Colonic mucosa (tissue), 4 donors: ENCODE measurements at regions not wholly inside any gene's neighbourhood (a gene's known extent, or its start where the extent isn't known, plus 50 kb on each side); places are given as distances from the start of the nearest gene placed in this dataset.
"Not testable (repeated sequence)": the region's sequence is repeated elsewhere in the genome, so short reads cannot be mapped to it uniquely, and the experiment has no call there.

Experiments used
- DNase-seq: peaks from one replicate; pipeline ENCODE4 v3.0.0-alpha.2; 2020
- H3K27ac ChIP-seq: fragments of 200-600 bp; one replicate; pipeline ENCODE4 v1.8.0; 2021
- H3K27me3 ChIP-seq: fragments of 200-600 bp; one replicate; pipeline ENCODE4 v1.8.0; 2021
- H3K36me3 ChIP-seq: fragments of 200-600 bp; one replicate; pipeline ENCODE4 v1.8.0; 2021
- H3K4me1 ChIP-seq: fragments of 200-600 bp; one replicate; pipeline ENCODE4 v1.8.0; 2021; ENCODE audit warnings: mild to moderate bottlenecking
- H3K4me3 ChIP-seq: fragments of 200-600 bp; one replicate; pipeline ENCODE4 v1.8.0; 2021
- H3K9ac ChIP-seq, 2 donors: one replicate each; pipeline ENCODE4 v1.7.0; 2013; ENCODE audit warnings: control low read depth in 2 of 2, low read depth in 2 of 2, low read length in 2 of 2
- H3K9me3 ChIP-seq: fragments of 200-600 bp; one replicate; pipeline ENCODE4 v1.8.0; 2021
- intact Hi-C: fragments of 100-400 bp; cut with DNase I; formaldehyde crosslinking; loops from one replicate; pipeline ENCODE4 v1.14.1; 2022
- TF ChIP-seq, protein P1 (sequence below): fragments of 200-600 bp; IDR thresholded peaks from one replicate; pipeline ENCODE4 v1.8.0; 2022; ENCODE audit warnings: antibody characterized with exemption, mild to moderate bottlenecking
- donor health status: healthy.
- donor health status: DM: no; HTN: no; CAD: no.
- donor health status: DM: no; HTN: no; CAD: no.

GRCh38 chr5:68682400-68683160 is 411.2 kb upstream of the SLC30A5 start:
- peak; percentile 79 for DNase-seq
- Histone ChIP-seq H3K27me3 (no peaks in the 10 kb centered on the region), H3K9ac (no peak overlapping the region), H3K4me3 (no peak overlapping the region), H3K9me3 (no peaks in the 10 kb centered on the region), H3K27ac (no peak overlapping the region), H3K36me3 (no peaks in the 10 kb centered on the region), H3K4me1 (peaks cover 7% of the 10 kb centered on the region)
- TF ChIP-seq, protein P1, sequence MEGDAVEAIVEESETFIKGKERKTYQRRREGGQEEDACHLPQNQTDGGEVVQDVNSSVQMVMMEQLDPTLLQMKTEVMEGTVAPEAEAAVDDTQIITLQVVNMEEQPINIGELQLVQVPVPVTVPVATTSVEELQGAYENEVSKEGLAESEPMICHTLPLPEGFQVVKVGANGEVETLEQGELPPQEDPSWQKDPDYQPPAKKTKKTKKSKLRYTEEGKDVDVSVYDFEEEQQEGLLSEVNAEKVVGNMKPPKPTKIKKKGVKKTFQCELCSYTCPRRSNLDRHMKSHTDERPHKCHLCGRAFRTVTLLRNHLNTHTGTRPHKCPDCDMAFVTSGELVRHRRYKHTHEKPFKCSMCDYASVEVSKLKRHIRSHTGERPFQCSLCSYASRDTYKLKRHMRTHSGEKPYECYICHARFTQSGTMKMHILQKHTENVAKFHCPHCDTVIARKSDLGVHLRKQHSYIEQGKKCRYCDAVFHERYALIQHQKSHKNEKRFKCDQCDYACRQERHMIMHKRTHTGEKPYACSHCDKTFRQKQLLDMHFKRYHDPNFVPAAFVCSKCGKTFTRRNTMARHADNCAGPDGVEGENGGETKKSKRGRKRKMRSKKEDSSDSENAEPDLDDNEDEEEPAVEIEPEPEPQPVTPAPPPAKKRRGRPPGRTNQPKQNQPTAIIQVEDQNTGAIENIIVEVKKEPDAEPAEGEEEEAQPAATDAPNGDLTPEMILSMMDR: no peak
- intact Hi-C loops: no loop called here

DNA sequence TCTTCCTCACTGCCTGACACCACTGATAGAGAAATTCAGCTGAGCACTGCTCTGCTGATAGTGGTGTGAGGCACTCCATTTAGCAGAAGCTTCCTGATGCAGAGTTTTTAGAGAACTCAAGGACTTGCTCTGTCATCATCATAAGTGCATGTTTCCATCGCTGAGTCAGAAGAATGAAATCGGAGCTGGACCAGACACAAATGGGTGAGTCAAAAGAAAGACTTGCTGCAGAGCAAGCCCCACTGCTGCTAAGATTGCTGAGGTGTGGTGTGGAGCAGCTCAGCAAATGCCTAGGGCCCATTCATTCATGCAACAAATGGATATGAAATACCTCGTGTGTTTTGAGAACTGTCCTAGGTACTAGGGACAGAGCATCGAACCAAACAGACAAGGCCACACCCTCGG is 410.2 kb upstream of the SLC30A5 start:
- Histone ChIP-seq H3K36me3 (no peaks in the 10 kb centered on the region), H3K27ac (no peak overlapping the region), H3K4me3 (no peak overlapping the region), H3K9me3 (no peaks in the 10 kb centered on the region), H3K27me3 (no peaks in the 10 kb centered on the region), H3K9ac (no peak overlapping the region), H3K4me1 (peaks cover 7% of the 10 kb centered on the region)
- DNase-seq: no peak
- intact Hi-C loops: no loop called here
- TF ChIP-seq, protein P1: no peak

- no peaks in the 10 kb centered on the region for H3K9me3 ChIP-seq
- TF ChIP-seq, protein P1: no peak
- H3K27me3 ChIP-seq: no peaks in the 10 kb centered on the region
- no peak for DNase-seq
- H3K4me3 ChIP-seq: no peak overlapping the region
- intact Hi-C loops: no loop called here
- peaks cover 7% of the 10 kb centered on the region for H3K4me1 ChIP-seq
- H3K36me3 ChIP-seq: no peaks in the 10 kb centered on the region
- H3K9ac ChIP-seq: no peak overlapping the region
- no peak overlapping the region for H3K27ac ChIP-seq
These were observed 408.0 kb upstream of the SLC30A5 start for GRCh38 chr5:68685863-68686262.

DNA sequence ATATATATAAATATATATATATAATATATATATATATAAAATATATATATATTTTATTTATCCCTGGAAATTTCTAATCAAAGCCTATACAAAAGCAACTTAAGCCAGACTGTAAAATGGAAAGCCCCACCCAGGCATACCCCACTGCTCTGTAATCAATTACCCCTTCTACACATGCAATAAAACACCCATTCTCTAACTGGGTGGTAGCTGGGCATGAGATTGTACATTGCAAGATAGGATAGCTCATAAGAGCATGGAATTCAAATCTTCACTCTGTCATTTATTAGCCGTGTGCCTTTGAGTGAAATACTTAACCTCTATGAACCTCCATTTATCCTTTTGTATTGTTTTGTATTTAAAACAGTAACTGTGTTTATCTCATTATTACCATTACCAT is 405.3 kb upstream of the SLC30A5 start:
- DNase-seq: no peak
- Histone ChIP-seq H3K9me3 (no peaks in the 10 kb centered on the region), H3K27ac (no peak overlapping the region), H3K36me3 (no peaks in the 10 kb centered on the region), H3K27me3 (no peaks in the 10 kb centered on the region), H3K4me3 (no peak overlapping the region), H3K4me1 (no peaks in the 10 kb centered on the region), H3K9ac (no peak overlapping the region)
- TF ChIP-seq, protein P1: no peak
- intact Hi-C loops: no loop called here

GRCh38 chr5:68689010-68689409 is 404.8 kb upstream of the SLC30A5 start:
- Histone ChIP-seq H3K9ac (no peak overlapping the region), H3K27me3 (no peaks in the 10 kb centered on the region), H3K4me3 (no peak overlapping the region), H3K36me3 (no peaks in the 10 kb centered on the region), H3K4me1 (no peaks in the 10 kb centered on the region), H3K27ac (no peak overlapping the region), H3K9me3 (no peaks in the 10 kb centered on the region)
- TF ChIP-seq, protein P1: no peak
- intact Hi-C loops: no loop called here
- no peak for DNase-seq

DNA sequence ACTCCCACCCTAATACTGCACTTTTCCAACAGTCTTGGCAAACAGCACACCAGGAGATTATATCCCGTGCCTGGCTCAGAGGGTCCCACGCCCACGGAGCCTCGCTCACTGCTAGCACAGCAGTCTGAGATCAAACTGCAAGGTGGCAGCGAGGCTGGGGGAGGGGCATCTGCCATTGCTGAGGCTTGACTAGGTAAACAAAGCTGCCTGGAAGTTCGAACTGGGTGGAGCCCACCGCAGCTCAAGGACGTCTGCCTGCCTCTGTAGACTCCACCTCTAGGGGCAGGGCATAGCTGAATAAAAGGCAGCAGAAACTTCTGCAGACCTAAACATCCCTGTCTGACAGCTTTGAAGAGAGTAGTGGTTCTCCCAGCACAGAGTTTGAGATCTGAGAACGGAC is 401.9 kb upstream of the SLC30A5 start:
- DNase-seq, H3K27ac ChIP-seq, H3K27me3 ChIP-seq, H3K4me3 ChIP-seq, H3K36me3 ChIP-seq, intact Hi-C loops, H3K9me3 ChIP-seq, H3K4me1 ChIP-seq, H3K9ac ChIP-seq: not testable (repeated sequence)
